H9 (cell line): ENCODE measurements at regions not wholly inside any gene's neighbourhood (a gene's known extent, or its start where the extent isn't known, plus 50 kb on each side); places are given as distances from the start of the nearest gene placed in this dataset.

Experiments used
- DNase-seq: peaks from one replicate; pipeline ENCODE4 v3.0.0-alpha.2; 2017
- H2AFZ ChIP-seq: one replicate; pipeline ENCODE4 v1.6.1; 2013; ENCODE audit warnings: mild to moderate bottlenecking, low read length, control low read depth, moderate library complexity
- H2AK5ac ChIP-seq: 2 replicates; pipeline ENCODE4 v1.6.1; 2013; ENCODE audit warnings: low read length, control low read depth, mixed read lengths; ENCODE audit not compliant: insufficient read length
- H2BK120ac ChIP-seq: one replicate; pipeline ENCODE4 v1.6.1; 2013; ENCODE audit warnings: low read depth, mild to moderate bottlenecking, low read length, control low read depth, inconsistent platforms; ENCODE audit not compliant: poor library complexity, severe bottlenecking
- H2BK12ac ChIP-seq: 2 replicates; pipeline ENCODE4 v1.6.1; 2013; ENCODE audit warnings: low read length, control low read depth, mixed read lengths, low read depth; ENCODE audit not compliant: insufficient read length
- H2BK15ac ChIP-seq: 2 replicates; pipeline ENCODE4 v1.6.1; 2013; ENCODE audit warnings: low read depth, low read length, control low read depth
- H2BK20ac ChIP-seq: one replicate; pipeline ENCODE4 v1.6.1; 2013; ENCODE audit warnings: low read depth, mild to moderate bottlenecking, low read length, control low read depth, inconsistent platforms; ENCODE audit not compliant: poor library complexity, severe bottlenecking
- H2BK5ac ChIP-seq: 2 replicates; pipeline ENCODE4 v1.6.1; 2013; ENCODE audit warnings: low read length, control low read depth, mixed read lengths; ENCODE audit not compliant: insufficient read length
- H3K14ac ChIP-seq: 2 replicates; pipeline ENCODE4 v1.6.1; 2013; ENCODE audit warnings: low read length, control low read depth; ENCODE audit not compliant: insufficient read depth
- H3K18ac ChIP-seq: 2 replicates; pipeline ENCODE4 v1.6.1; 2013; ENCODE audit warnings: low read depth, mild to moderate bottlenecking, mixed read lengths, low read length, control low read depth; ENCODE audit not compliant: insufficient read length
- H3K23ac ChIP-seq: 2 replicates; pipeline ENCODE4 v1.6.1; 2013; ENCODE audit warnings: low read length, control low read depth, mixed read lengths, low read depth; ENCODE audit not compliant: insufficient read length
- H3K23me2 ChIP-seq: 2 replicates; pipeline ENCODE4 v1.6.1; 2013; ENCODE audit warnings: low read depth, mild to moderate bottlenecking, mixed read lengths, low read length, control low read depth; ENCODE audit not compliant: insufficient read length, poor library complexity, severe bottlenecking
- H3K27ac ChIP-seq: 2 replicates; pipeline ENCODE4 v1.5.1; 2013; ENCODE audit warnings: low read length, control low read depth, mixed read lengths, low read depth; ENCODE audit not compliant: insufficient read length
- H3K27me3 ChIP-seq: 2 replicates; pipeline ENCODE4 v1.6.1; 2013; ENCODE audit warnings: low read length, control low read depth, inconsistent platforms; ENCODE audit not compliant: insufficient read depth
- H3K4ac ChIP-seq: 2 replicates; pipeline ENCODE4 v1.6.1; 2013; ENCODE audit warnings: low read depth, mild to moderate bottlenecking, control low read depth, inconsistent platforms, low read length, moderate library complexity
- H3K4me1 ChIP-seq: 2 replicates; pipeline ENCODE4 v1.6.1; 2013; ENCODE audit warnings: low read length, control low read depth, inconsistent platforms; ENCODE audit not compliant: insufficient read depth
- H3K4me2 ChIP-seq: 2 replicates; pipeline ENCODE4 v1.6.1; 2013; ENCODE audit warnings: low read length, control low read depth, mixed read lengths; ENCODE audit not compliant: insufficient read length, insufficient read depth
- H3K56ac ChIP-seq: 2 replicates; pipeline ENCODE4 v1.6.1; 2013; ENCODE audit warnings: low read depth, mild to moderate bottlenecking, mixed read lengths, low read length, control low read depth; ENCODE audit not compliant: insufficient read length
- H3K79me1 ChIP-seq: 2 replicates; pipeline ENCODE4 v1.6.1; 2013; ENCODE audit warnings: low read depth, mild to moderate bottlenecking, moderate library complexity, low read length, control low read depth, inconsistent platforms; ENCODE audit not compliant: insufficient read depth, poor library complexity, severe bottlenecking
- H3K79me2 ChIP-seq: 2 replicates; pipeline ENCODE4 v1.6.1; 2013; ENCODE audit warnings: low read length, control low read depth, inconsistent platforms; ENCODE audit not compliant: insufficient read depth
- H3K9ac ChIP-seq: 2 replicates; pipeline ENCODE4 v1.6.1; 2013; ENCODE audit warnings: low read length, control low read depth, mixed read lengths; ENCODE audit not compliant: insufficient read length; ENCODE audit errors: extremely low read depth
- H3K9me3 ChIP-seq: one replicate; pipeline ENCODE4 v1.6.1; 2013; ENCODE audit warnings: low read depth, low read length, inconsistent platforms; ENCODE audit not compliant: control insufficient read depth
- H3T11ph ChIP-seq: one replicate; pipeline ENCODE4 v1.6.1; 2013; ENCODE audit warnings: mild to moderate bottlenecking, low read length, control low read depth, inconsistent platforms
- H4K20me1 ChIP-seq: one replicate; pipeline ENCODE4 v1.6.1; 2013; ENCODE audit not compliant: control insufficient read depth, insufficient read length, insufficient read depth
- H4K5ac ChIP-seq: 2 replicates; pipeline ENCODE4 v1.6.1; 2013; ENCODE audit warnings: low read depth, mild to moderate bottlenecking, mixed read lengths, low read length, control low read depth; ENCODE audit not compliant: insufficient read length
- H4K8ac ChIP-seq: replicated peaks from 2 replicates; pipeline ENCODE4 v1.6.1; 2013; ENCODE audit warnings: low read length, control low read depth, mixed read lengths, low read depth; ENCODE audit not compliant: insufficient read length
- H4K91ac ChIP-seq: 2 replicates; pipeline ENCODE4 v1.6.1; 2013; ENCODE audit warnings: low read depth, mild to moderate bottlenecking, moderate library complexity, mixed read lengths, low read length, control low read depth; ENCODE audit not compliant: insufficient read length
- H3K27ac Mint-ChIP-seq, 3 experiments: 2 replicates in 2 of 3; 3 replicates in 1 of 3; pipeline ENCODE4 v1.8.0; 2020 to 2021; ENCODE audit warnings: mixed read lengths in 3 of 3, mild to moderate bottlenecking in 1 of 3, moderate library complexity in 1 of 3
- H3K27me3 Mint-ChIP-seq: 2 replicates; pipeline ENCODE4 v1.8.0; 2021; ENCODE audit warnings: low read depth, mild to moderate bottlenecking, moderate library complexity, mixed read lengths
- H3K36me3 Mint-ChIP-seq, 3 experiments: 2 replicates in 2 of 3; 3 replicates in 1 of 3; pipeline ENCODE4 v1.8.0; 2020 to 2021; ENCODE audit warnings: low read depth in 3 of 3, mixed read lengths in 3 of 3; ENCODE audit not compliant: insufficient read depth in 1 of 3
- H3K4me1 Mint-ChIP-seq, 2 experiments: 2 replicates each; pipeline ENCODE4 v1.8.0; 2020; ENCODE audit warnings: mixed read lengths in 2 of 2
- H3K4me3 Mint-ChIP-seq, 2 experiments: 2 replicates in 1 of 2; 3 replicates in 1 of 2; pipeline ENCODE4 v1.8.0; 2020 to 2021; ENCODE audit warnings: mild to moderate bottlenecking in 2 of 2, mixed read lengths in 2 of 2, moderate library complexity in 1 of 2
- H3K9me3 Mint-ChIP-seq, 2 experiments: 2 replicates in 1 of 2; 3 replicates in 1 of 2; pipeline ENCODE4 v1.8.0; 2020; ENCODE audit warnings: mild to moderate bottlenecking in 2 of 2, mixed read lengths in 2 of 2, moderate library complexity in 1 of 2
- CTCF ChIP-seq: fragments of 200-600 bp; sonication (generic); conservative IDR thresholded peaks from 3 replicates; pipeline ENCODE4 v1.8.0; 2021; ENCODE audit warnings: antibody characterized with exemption, mild to moderate bottlenecking
- WGBS: extraction: QIAGEN DNeasy Blood & Tissue Kit; methylation state at CpG from one replicate; pipeline ENCODE4 v1.1.7; 2013; ENCODE audit warnings: missing lambda C conversion rate, low lambda C conversion rate, mixed read lengths; ENCODE audit not compliant: insufficient read length; ENCODE audit errors: extremely low coverage; 5-methylcytosine and 5-hydroxymethylcytosine counted together

- no peak overlapping the region for H3K4me2 ChIP-seq
- no peak overlapping the region for H3K9ac ChIP-seq
- DNase-seq, result no peak
- H2BK5ac ChIP-seq, result no peak overlapping the region
- no peak overlapping the region for H2BK20ac ChIP-seq
- no peak overlapping the region for H2AFZ ChIP-seq
- H3K23ac ChIP-seq, result no peak overlapping the region
- H3K9me3 ChIP-seq, result no peaks in the 10 kb centered on the region
- H4K5ac ChIP-seq, result no peak overlapping the region
- no peak overlapping the region; the same call in 1 of the 2 replicates for H3K14ac ChIP-seq
- TF ChIP-seq CTCF, result no peak
- H3K27me3 ChIP-seq, result no peaks in the 10 kb centered on the region
- no peak overlapping the region for H3K18ac ChIP-seq
- Mint-ChIP-seq H3K9me3 (no peaks in the 10 kb centered on the region), H3K27me3 (no peaks in the 10 kb centered on the region), H3K27ac (peak overlapping the region in 1 of 3 experiments; percentile 72; a peak in 1 of 7 replicates), H3K4me1 (peaks cover 0 to 7% of the 10 kb centered on the region in 2 experiments; a peak in 2 of 4 replicates), H3K4me3 (no peak overlapping the region), H3K36me3 (no peaks in the 10 kb centered on the region)
- H3K79me1 ChIP-seq, result no peaks in the 10 kb centered on the region
- H2BK15ac ChIP-seq, result no peak overlapping the region
- H3K4me1 ChIP-seq, result no peaks in the 10 kb centered on the region
- H3K79me2 ChIP-seq, result no peaks in the 10 kb centered on the region
- H4K91ac ChIP-seq, result no peak overlapping the region
- no peaks in the 10 kb centered on the region for H4K20me1 ChIP-seq
- H4K8ac ChIP-seq, result no peak overlapping the region
- H3K27ac ChIP-seq, result no peak overlapping the region
- no CpG with 5 or more reads among the region's 4 CpGs for WGBS
- peak overlapping the region; percentile 36 for H2BK120ac ChIP-seq
- no peak overlapping the region for H3T11ph ChIP-seq
- H2AK5ac ChIP-seq, result no peak overlapping the region
- H2BK12ac ChIP-seq, result no peak overlapping the region
- no peak overlapping the region for H3K56ac ChIP-seq
- no peaks in the 10 kb centered on the region for H3K23me2 ChIP-seq
- no peak overlapping the region for H3K4ac ChIP-seq
Measured at GRCh38 chr10:35745617-35746403, 103.7 kb upstream of the FZD8 start.
